ENCODE measurements at regions not wholly inside any gene's neighbourhood (a gene's known extent, or its start where the extent isn't known, plus 50 kb on each side); places are given as distances from the start of the nearest gene placed in this dataset.

- in situ Hi-C loops (cut with HindIII; ENCODE audit: extremely low pct_ligation_motif_present, low pct_unique_long_range_greater_than_20kb) (no loop called here), intact Hi-C loops (cut with micrococcal nuclease; ENCODE audit: unreplicated experiment) (no loop called here)
- Histone ChIP-seq H3K27me3 (ENCODE audit: control insufficient read depth in 1 of 2, insufficient read depth in 2 of 2, low read length in 2 of 2) (peaks cover 5 to 46% of the 10 kb centered on the region in 2 experiments), H3K4me3 (replicated peaks in 1 of 3; ENCODE audit: insufficient read depth in 1 of 3, low read depth in 2 of 3, low read length in 3 of 3) (no peak overlapping the region), H2AFZ (ENCODE audit: low read length) (no peak overlapping the region), H3K79me2 (ENCODE audit: insufficient read depth, low read length) (no peaks in the 10 kb centered on the region), H3K4me2 (ENCODE audit: low read depth, low read length) (no peak overlapping the region), H3K36me3 (replicated peaks in 1 of 2; ENCODE audit: control insufficient read depth in 1 of 2, insufficient read depth in 2 of 2, low read length in 2 of 2) (no peaks in the 10 kb centered on the region), H3K4me1 (ENCODE audit: insufficient read depth, low read length) (no peaks in the 10 kb centered on the region), H3K9ac (ENCODE audit: insufficient read depth, low read depth, low read length) (no peak overlapping the region), H4K20me1 (ENCODE audit: insufficient read depth, low read length) (no peaks in the 10 kb centered on the region), H3K9me3 (ENCODE audit: low read length) (no peaks in the 10 kb centered on the region), H3K27ac (ENCODE audit: extremely low read length, insufficient read depth, low read length) (no peak overlapping the region)
- ATAC-seq: no peak
- ChIA-PET CTCF (ENCODE audit: low intra/inter-chr PET ratio, low total read pairs) (no interaction called here), POLR2A (no interaction called here)
- TF ChIP-seq ZNF547 (CRISPR knock-in tag; IDR thresholded peaks at IDR 0.05) (no peak), MNT (IDR thresholded peaks at IDR 0.05) (peak; percentile 81), REXO4 (CRISPR knock-in tag; IDR thresholded peaks at IDR 0.05; ENCODE audit: borderline replicate concordance) (no peak), ATF7 (IDR thresholded peaks at IDR 0.05) (0 out of 2 replicates have a peak, but pooled peaks have one; percentile 8), ATF7 (CRISPR knock-in tag; IDR thresholded peaks at IDR 0.05) (no peak), CREB1 (IDR thresholded peaks at IDR 0.05) (0 out of 2 replicates have a peak, but pooled peaks have one; percentile 4), CREB1 (CRISPR knock-in tag; IDR thresholded peaks at IDR 0.05) (no peak)
- no peak for DNase-seq (ENCODE audit: low spot score)
- BruUV-seq (replicated peaks): no TSS peak
- FAIRE-seq: no peak
- WGBS (ENCODE audit: low lambda C conversion rate): 11% methylated on average over 7 of the region's 7 CpGs
These were observed 205.3 kb downstream of the TBXT start for GRCh38 chr6:165962366-165962765.

- BruUV-seq (replicated peaks): no TSS peak
- no peaks in the 10 kb centered on the region for H3K79me2 ChIP-seq (ENCODE audit: insufficient read depth, low read length)
- intact Hi-C loops (cut with micrococcal nuclease; ENCODE audit: unreplicated experiment) (no loop called here), in situ Hi-C loops (cut with HindIII; ENCODE audit: extremely low pct_ligation_motif_present, low pct_unique_long_range_greater_than_20kb) (no loop called here)
- no peak overlapping the region for H3K4me2 ChIP-seq (ENCODE audit: low read depth, low read length)
- ChIA-PET POLR2A (no interaction called here), CTCF (ENCODE audit: low intra/inter-chr PET ratio, low total read pairs) (no interaction called here)
- H3K27ac ChIP-seq (ENCODE audit: extremely low read length, insufficient read depth, low read length): no peak overlapping the region
- no peaks in the 10 kb centered on the region for H4K20me1 ChIP-seq (ENCODE audit: insufficient read depth, low read length)
- no peak overlapping the region for H3K4me3 ChIP-seq (replicated peaks in 1 of 3; ENCODE audit: insufficient read depth in 1 of 3, low read depth in 2 of 3, low read length in 3 of 3)
- H3K36me3 ChIP-seq (replicated peaks in 1 of 2; ENCODE audit: control insufficient read depth in 1 of 2, insufficient read depth in 2 of 2, low read length in 2 of 2): no peaks in the 10 kb centered on the region
- H3K9me3 ChIP-seq (ENCODE audit: low read length): no peaks in the 10 kb centered on the region
- H3K4me1 ChIP-seq (ENCODE audit: insufficient read depth, low read length): no peaks in the 10 kb centered on the region
- FAIRE-seq (no peak), ATAC-seq (no peak), DNase-seq (ENCODE audit: low spot score) (no peak)
- H3K9ac ChIP-seq (ENCODE audit: insufficient read depth, low read depth, low read length): no peak overlapping the region
- 5% methylated on average over 6 of the region's 12 CpGs for WGBS (ENCODE audit: low lambda C conversion rate)
- peaks cover 5 to 43% of the 10 kb centered on the region in 2 experiments for H3K27me3 ChIP-seq (ENCODE audit: control insufficient read depth in 1 of 2, insufficient read depth in 2 of 2, low read length in 2 of 2)
- TF ChIP-seq ATF7 (IDR thresholded peaks at IDR 0.05): peak; percentile 91
- no peak for TF ChIP-seq ATF7 (CRISPR knock-in tag; IDR thresholded peaks at IDR 0.05)
- TF ChIP-seq CREB1 (IDR thresholded peaks at IDR 0.05): peak; percentile 91
- no peak for TF ChIP-seq CREB1 (CRISPR knock-in tag; IDR thresholded peaks at IDR 0.05)
- no peak for TF ChIP-seq HIC2 (CRISPR knock-in tag; IDR thresholded peaks at IDR 0.05; ENCODE audit: low read depth)
- TF ChIP-seq NFIB (CRISPR knock-in tag; IDR thresholded peaks at IDR 0.05; ENCODE audit: borderline replicate concordance): no peak
- H2AFZ ChIP-seq (ENCODE audit: low read length): no peak overlapping the region
These were observed 206.4 kb downstream of the TBXT start for GRCh38 chr6:165961233-165961632.
